DND-41 (cell line): ENCODE measurements at regions not wholly inside any gene's neighbourhood (a gene's known extent, or its start where the extent isn't known, plus 50 kb on each side); places are given as distances from the start of the nearest gene placed in this dataset.

ENCODE experiments used
- ATAC-seq: fragments of 200-7000 bp; cut with Tn5 transposase; 3 replicates; pipeline ENCODE4 v1.9.1; 2021; ENCODE audit warnings: low read depth; ENCODE audit not compliant: insufficient read depth
- DNase-seq: peaks from one replicate; pipeline ENCODE4 v3.0.0-alpha.2; 2020
- H2AFZ ChIP-seq: 2 replicates; pipeline ENCODE4 v1.6.0; 2012; ENCODE audit warnings: low read depth, low read length
- H3K27ac ChIP-seq: 2 replicates; pipeline ENCODE4 v1.5.1; 2012; ENCODE audit warnings: low read length, inconsistent platforms
- H3K27me3 ChIP-seq: fragments of 200-600 bp; sonication (generic); 2 replicates; pipeline ENCODE4 v1.6.0; 2012; ENCODE audit warnings: low read length, mild to moderate bottlenecking, inconsistent platforms; ENCODE audit not compliant: insufficient read depth, poor library complexity
- H3K36me3 ChIP-seq: 2 replicates; pipeline ENCODE4 v1.5.1; 2012; ENCODE audit warnings: low read length, inconsistent platforms; ENCODE audit not compliant: insufficient read depth
- H3K4me1 ChIP-seq: 2 replicates; pipeline ENCODE4 v1.5.1; 2012; ENCODE audit warnings: mild to moderate bottlenecking, low read length; ENCODE audit not compliant: insufficient read depth
- H3K4me2 ChIP-seq: 2 replicates; pipeline ENCODE4 v1.6.0; 2012; ENCODE audit warnings: mild to moderate bottlenecking, moderate library complexity, low read length, inconsistent platforms; ENCODE audit not compliant: insufficient read depth
- H3K4me3 ChIP-seq, 2 experiments: fragments of 200-600 bp in 1 of 2; shearing (Covaris generic) in 1 of 2; 2 replicates each; pipeline ENCODE4 v1.5.1; 2012 to 2016; ENCODE audit warnings: inconsistent platforms in 2 of 2, low read length in 2 of 2, mild to moderate bottlenecking in 2 of 2, low read depth in 1 of 2, moderate library complexity in 1 of 2
- H3K79me2 ChIP-seq: 2 replicates; pipeline ENCODE4 v1.6.0; 2012; ENCODE audit warnings: low read length, inconsistent platforms; ENCODE audit not compliant: insufficient read depth
- H3K9ac ChIP-seq: 2 replicates; pipeline ENCODE4 v1.6.0; 2012; ENCODE audit warnings: low read depth, mild to moderate bottlenecking, inconsistent platforms, low read length, moderate library complexity
- H3K9me3 ChIP-seq: 2 replicates; pipeline ENCODE4 v1.5.1; 2012; ENCODE audit warnings: low read length, moderate library complexity, mild to moderate bottlenecking, inconsistent platforms; ENCODE audit not compliant: insufficient read depth, severe bottlenecking
- H4K20me1 ChIP-seq: 2 replicates; pipeline ENCODE4 v1.6.0; 2012; ENCODE audit warnings: low read length; ENCODE audit not compliant: insufficient read depth
- EZH2 ChIP-seq: IDR thresholded peaks from 3 replicates; pipeline ENCODE4 v1.6.1; 2012; ENCODE audit warnings: borderline replicate concordance, low read depth, mild to moderate bottlenecking, moderate library complexity, low read length, inconsistent platforms; ENCODE audit not compliant: severe bottlenecking
- TF ChIP-seq, protein P1 (sequence below): IDR thresholded peaks from 2 replicates; pipeline ENCODE4 v1.5.1; 2012; ENCODE audit warnings: borderline replicate concordance, low read length, moderate library complexity, mild to moderate bottlenecking; ENCODE audit not compliant: poor library complexity, severe bottlenecking; ENCODE audit errors: extremely low read depth

DNA sequence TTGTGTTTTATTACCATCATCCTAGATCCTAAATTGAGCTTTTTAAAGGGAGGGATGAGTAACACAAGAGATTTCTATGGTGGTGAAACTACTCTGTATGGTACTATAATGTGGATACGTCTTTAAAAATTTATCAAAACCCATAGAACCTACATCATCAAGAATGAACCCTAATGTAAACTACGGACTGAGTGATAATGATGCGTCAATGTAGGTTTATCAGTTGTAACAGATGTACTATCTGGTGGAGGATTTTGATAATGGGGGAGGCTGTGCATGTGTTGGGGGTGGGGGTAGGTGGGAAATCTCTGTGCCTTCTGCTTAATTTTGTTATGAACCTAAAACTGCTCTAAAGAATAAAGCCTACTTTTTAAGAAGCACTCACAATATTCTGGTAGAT, 724.1 kb upstream of the SOX9 start:
- H3K4me2 ChIP-seq, result no peak overlapping the region
- no peaks in the 10 kb centered on the region for H4K20me1 ChIP-seq
- H3K9me3 ChIP-seq, result no peaks in the 10 kb centered on the region
- H2AFZ ChIP-seq, result no peak overlapping the region
- H3K36me3 ChIP-seq, result no peaks in the 10 kb centered on the region
- no peaks in the 10 kb centered on the region for H3K27me3 ChIP-seq
- no peak overlapping the region for H3K27ac ChIP-seq
- H3K4me1 ChIP-seq, result no peaks in the 10 kb centered on the region
- H3K79me2 ChIP-seq, result no peaks in the 10 kb centered on the region
- H3K4me3 ChIP-seq, result no peak overlapping the region
- no peak for TF ChIP-seq EZH2
- TF ChIP-seq, protein P1, sequence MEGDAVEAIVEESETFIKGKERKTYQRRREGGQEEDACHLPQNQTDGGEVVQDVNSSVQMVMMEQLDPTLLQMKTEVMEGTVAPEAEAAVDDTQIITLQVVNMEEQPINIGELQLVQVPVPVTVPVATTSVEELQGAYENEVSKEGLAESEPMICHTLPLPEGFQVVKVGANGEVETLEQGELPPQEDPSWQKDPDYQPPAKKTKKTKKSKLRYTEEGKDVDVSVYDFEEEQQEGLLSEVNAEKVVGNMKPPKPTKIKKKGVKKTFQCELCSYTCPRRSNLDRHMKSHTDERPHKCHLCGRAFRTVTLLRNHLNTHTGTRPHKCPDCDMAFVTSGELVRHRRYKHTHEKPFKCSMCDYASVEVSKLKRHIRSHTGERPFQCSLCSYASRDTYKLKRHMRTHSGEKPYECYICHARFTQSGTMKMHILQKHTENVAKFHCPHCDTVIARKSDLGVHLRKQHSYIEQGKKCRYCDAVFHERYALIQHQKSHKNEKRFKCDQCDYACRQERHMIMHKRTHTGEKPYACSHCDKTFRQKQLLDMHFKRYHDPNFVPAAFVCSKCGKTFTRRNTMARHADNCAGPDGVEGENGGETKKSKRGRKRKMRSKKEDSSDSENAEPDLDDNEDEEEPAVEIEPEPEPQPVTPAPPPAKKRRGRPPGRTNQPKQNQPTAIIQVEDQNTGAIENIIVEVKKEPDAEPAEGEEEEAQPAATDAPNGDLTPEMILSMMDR, result no peak
- ATAC-seq, result no peak
- H3K9ac ChIP-seq, result no peak overlapping the region
- DNase-seq, result no peak

DNA sequence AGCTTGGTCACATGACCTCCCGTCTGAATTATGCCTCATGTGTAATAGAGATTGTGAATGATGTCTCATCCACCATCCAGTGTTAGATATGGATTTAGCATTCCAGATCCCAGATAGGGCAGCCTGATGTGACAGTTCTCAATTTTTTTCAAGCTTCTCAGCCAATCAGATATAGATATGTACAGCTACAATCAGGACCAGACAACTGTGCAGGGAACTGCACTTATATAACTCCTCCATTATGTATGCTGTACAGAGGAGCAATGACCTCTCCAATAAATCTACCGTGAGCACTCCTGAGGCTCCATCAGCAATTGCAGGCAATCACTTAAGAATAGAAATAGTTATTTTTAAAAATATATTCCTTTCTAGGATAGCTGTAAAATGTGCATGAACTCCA, 722.8 kb upstream of the SOX9 start:
- Histone ChIP-seq H3K4me3 (no peak overlapping the region), H3K4me1 (no peaks in the 10 kb centered on the region), H3K9ac (no peak overlapping the region), H2AFZ (no peak overlapping the region), H3K36me3 (no peaks in the 10 kb centered on the region), H3K27me3 (no peaks in the 10 kb centered on the region), H4K20me1 (no peaks in the 10 kb centered on the region), H3K4me2 (no peak overlapping the region), H3K9me3 (no peaks in the 10 kb centered on the region), H3K79me2 (no peaks in the 10 kb centered on the region), H3K27ac (no peak overlapping the region)
- no peak for TF ChIP-seq EZH2
- TF ChIP-seq, protein P1, result no peak
- no peak for ATAC-seq
- no peak for DNase-seq

DNA sequence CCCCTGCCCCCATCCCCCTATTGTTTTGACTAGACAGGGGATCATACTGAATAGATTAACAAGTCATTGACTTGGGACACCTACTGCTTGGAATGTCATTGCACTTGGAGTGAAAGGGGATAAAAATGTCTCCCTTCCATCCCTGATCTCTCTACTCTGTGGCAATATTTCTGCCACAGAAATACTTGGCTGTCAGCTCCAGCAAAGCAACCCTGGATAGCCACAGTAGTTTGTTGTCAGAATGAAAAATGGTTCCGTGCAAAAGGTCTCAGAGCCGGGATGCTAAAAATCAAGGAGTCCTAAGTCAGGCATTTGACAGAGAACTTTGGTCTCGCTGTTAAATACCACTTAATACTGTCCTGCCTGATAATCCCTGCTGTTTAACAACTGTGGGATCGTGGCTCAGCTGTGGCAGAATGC, 722.0 kb upstream of the SOX9 start:
- Histone ChIP-seq H3K27ac (no peak overlapping the region), H3K79me2 (no peaks in the 10 kb centered on the region), H4K20me1 (no peaks in the 10 kb centered on the region), H3K9me3 (no peaks in the 10 kb centered on the region), H2AFZ (no peak overlapping the region), H3K9ac (no peak overlapping the region), H3K4me3 (no peak overlapping the region), H3K36me3 (no peaks in the 10 kb centered on the region), H3K4me2 (no peak overlapping the region), H3K27me3 (no peaks in the 10 kb centered on the region), H3K4me1 (no peaks in the 10 kb centered on the region; the same call in 1 of the 2 replicates)
- TF ChIP-seq, protein P1, result no peak
- TF ChIP-seq EZH2, result no peak
- no peak for ATAC-seq
- DNase-seq, result no peak

DNA sequence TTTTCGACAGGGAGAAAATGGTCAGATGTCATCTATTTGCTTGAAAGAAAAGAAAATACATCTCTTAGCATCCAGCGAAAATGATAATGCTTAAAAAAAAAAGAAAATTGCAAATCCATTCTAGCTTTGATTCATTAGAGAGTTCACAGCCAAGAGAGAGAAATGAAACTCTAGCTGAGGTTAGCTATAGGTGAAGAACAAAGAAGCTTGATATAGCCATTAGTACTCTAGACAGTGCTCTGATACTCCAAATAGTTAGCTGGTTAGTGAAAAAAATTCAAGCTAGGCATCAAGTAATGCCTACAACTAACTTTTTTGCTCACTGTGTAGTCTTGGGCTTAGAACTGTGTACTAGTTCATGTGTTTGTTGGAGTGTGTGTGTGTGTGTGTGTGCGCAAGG, 721.6 kb upstream of the SOX9 start:
- no peaks in the 10 kb centered on the region for H3K36me3 ChIP-seq
- ATAC-seq (no peak), DNase-seq (no peak)
- no peak overlapping the region for H3K9ac ChIP-seq
- H2AFZ ChIP-seq, result no peak overlapping the region
- no peaks in the 10 kb centered on the region for H4K20me1 ChIP-seq
- H3K79me2 ChIP-seq, result no peaks in the 10 kb centered on the region
- H3K9me3 ChIP-seq, result no peaks in the 10 kb centered on the region
- peaks cover 4% of the 10 kb centered on the region for H3K4me1 ChIP-seq
- no peak overlapping the region for H3K4me2 ChIP-seq
- no peak overlapping the region for H3K27ac ChIP-seq
- H3K27me3 ChIP-seq, result no peaks in the 10 kb centered on the region
- TF ChIP-seq EZH2, result no peak
- TF ChIP-seq, protein P1, result no peak
- no peak overlapping the region for H3K4me3 ChIP-seq
